ENCODE measurements at regions not wholly inside any gene's neighbourhood (a gene's known extent, or its start where the extent isn't known, plus 50 kb on each side); places are given as distances from the start of the nearest gene placed in this dataset.
A peak's percentile ranks its signal among the peaks of the same experiment; 100 is the strongest.
"Not testable (repeated sequence)": the region's sequence is repeated elsewhere in the genome, so short reads cannot be mapped to it uniquely, and the experiment has no call there.

DNA sequence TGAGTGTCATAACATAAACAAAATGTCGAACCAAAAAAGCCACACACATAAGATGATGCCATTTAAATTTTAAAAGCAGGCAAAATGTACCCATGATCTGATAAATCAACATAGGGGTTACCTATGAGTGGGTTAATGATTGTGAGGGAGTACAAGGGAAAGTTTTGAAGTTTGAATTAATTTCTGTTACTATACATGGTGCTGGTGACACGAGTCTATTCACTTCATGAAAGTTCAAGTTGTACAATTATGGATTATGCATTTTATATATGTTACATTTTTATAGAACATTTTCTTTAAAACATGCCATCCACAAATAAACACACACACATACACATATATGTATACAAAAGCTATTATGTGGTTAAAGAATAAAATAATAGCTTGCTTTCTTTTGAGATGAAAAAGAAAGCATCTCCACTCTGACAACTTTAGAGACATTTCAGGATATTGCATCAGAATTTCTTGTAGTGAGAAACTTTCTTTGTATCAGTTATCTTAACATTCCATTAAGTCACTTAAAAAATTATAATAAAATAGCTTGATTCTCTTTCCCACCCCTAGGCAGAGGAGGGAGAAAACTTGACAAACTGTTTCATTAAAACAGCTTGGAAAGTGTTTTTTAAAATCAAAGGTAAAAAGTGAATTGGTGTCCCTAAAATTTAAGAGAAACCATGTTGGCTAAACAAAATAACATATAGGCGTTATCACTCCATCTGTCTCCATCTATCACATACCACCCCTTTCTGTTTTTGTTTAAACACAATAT is 891.8 kb upstream of the NDST4 start:
- peak; percentile 52 for DNase-seq

GRCh38 chr4:116001291-116001690 is 887.9 kb upstream of the NDST4 start:
- DNase-seq: no peak

- no peak for DNase-seq
Measured at GRCh38 chr4:115986573-115986972, 873.2 kb upstream of the NDST4 start.

GRCh38 chr4:115975421-115976001 is 862.1 kb upstream of the NDST4 start:
- not testable (repeated sequence) for DNase-seq

- DNase-seq: no peak
Measured at GRCh38 chr4:115973768-115974167, 860.3 kb upstream of the NDST4 start.

- no peak for DNase-seq
Measured at GRCh38 chr4:115972967-115973366, 859.5 kb upstream of the NDST4 start.

DNA sequence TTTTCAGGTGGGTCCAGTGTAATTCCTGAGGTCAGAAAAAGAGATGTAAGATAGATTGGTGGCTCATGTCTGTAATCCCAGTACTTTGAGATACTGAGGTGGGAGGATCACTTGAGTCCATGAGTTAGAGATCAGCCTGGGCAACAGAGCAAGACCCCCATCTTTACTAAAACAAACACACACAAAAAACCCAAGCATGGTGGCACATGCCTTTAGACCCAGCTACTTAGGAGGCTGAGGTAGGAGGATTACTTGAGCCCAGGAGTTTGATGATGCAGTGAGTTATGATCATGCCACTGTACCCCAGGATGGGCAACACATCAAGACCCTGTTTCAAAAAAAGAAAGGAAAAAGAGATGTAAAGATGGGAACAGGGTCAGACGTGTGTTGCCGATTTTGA is 857.4 kb upstream of the NDST4 start:
- no peak for DNase-seq

DNA sequence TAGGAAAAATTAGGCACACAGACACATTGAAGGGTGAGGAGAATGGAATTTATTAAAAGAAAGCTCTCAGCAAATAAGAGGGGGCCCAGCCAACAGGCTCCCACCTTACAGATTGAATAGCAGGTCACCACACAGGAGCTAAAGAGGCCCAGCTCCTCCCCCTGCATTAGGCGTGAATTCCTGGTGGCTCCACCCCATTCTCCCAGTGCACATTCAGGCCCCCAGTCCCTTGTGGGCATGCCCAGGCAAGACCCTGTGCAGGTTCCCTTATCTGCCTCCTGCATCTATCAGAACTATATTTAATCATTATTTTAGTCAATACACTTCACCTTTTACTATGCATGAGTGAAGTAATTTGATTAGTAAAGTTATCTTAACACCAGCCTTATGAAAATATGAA is 856.3 kb upstream of the NDST4 start:
- no peak for DNase-seq

DNA sequence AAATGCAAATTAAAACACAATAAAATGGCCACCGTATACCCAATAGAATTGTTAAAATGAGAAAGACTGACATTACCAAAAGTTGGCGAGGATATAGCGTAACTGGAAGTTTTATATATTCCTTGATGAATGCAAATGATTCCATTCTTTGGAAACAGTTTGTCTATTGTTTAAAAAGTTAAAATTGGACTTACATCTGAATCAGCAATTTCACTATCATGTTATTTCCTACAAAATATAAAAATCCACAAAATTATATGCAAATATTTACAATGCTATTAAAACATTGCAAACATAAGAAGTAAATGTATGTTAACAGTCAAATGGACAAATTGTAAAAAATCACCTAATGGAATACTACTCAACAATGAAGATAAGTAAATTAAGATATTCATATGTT is 852.2 kb upstream of the NDST4 start:
- no peak for DNase-seq

GRCh38 chr4:115956054-115956796 is 842.8 kb upstream of the NDST4 start:
- DNase-seq: not testable (repeated sequence)

- no peak for DNase-seq
Measured at GRCh38 chr4:115950806-115951205, 837.4 kb upstream of the NDST4 start.

GRCh38 chr4:115949974-115950743 is 836.7 kb upstream of the NDST4 start:
- not testable (repeated sequence) for DNase-seq

GRCh38 chr4:115945026-115945425 is 831.6 kb upstream of the NDST4 start:
- DNase-seq: no peak

DNA sequence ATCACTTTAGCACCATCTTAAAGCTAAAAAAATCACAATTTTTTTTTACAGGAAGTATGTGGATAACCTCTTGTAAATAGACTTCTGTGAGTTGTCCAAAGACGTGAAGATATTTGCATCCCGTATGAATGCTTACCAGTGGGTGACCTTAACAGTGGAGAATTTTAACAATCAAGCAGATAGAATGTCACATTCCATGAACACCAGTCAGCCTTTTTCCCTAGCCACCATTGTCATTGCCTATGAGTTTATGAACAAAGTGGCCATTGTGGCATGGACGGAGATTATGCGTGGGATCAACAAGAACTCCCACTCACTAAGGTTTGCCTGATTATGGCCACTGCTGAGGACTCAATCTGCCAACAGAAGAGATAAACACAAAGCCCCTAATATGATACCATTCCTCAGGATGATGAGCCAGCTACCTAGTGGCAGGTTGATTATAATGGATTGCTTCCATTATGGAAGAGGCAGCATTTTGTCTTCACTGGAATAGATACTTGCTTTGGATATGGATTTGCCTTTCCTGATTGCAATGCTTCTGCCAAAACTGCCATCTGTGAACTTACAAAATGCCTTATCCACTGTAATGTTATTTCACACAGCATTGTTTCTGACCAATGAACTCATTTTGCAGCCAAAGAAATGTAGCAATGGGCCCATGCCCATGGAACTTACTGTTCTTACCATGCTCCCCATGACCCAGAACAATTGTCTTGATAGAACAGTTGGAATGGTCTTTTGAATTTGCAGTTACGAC is 830.9 kb upstream of the NDST4 start:
- DNase-seq: no peak

- DNase-seq: no peak
Measured at GRCh38 chr4:115938764-115939443, 825.5 kb upstream of the NDST4 start.

DNA sequence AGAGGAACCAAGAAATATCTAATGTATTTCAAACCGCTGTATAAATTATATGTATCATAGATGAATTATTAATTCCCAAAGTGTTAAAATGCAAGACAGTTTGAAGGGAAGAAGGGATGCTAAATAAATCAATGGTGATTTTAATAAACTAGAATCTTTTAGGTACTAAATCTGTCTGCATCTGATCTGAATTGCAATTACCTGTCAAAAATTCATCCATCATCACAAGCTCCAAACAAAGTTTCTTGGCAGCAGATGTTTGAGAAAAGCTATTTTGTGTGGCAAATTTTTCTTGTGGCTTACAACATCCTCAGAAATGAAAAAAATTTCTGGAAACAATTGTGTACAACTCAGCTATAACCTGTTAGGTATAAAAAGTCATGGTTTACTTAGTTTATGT is 816.0 kb upstream of the NDST4 start:
- no peak for DNase-seq

DNA sequence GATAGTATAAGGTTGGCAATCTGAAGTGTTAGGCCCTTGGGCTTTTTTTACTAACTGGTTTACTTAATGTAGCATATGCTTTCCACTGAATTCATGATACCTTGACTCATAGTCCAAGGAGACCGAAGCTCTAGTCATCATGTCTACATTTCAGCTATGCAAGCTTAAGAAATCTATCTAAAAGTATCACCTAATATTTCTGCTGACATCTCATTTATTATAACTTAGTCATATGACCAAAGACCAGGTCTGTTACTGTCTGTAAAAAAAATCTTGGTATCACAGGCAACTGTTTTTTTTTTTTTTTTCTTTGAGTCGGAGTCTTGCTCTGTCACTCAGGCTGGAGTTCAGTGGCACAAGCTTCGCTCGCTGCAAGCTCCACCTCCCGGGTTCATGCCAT is 814.0 kb upstream of the NDST4 start:
- no peak for DNase-seq

DNA sequence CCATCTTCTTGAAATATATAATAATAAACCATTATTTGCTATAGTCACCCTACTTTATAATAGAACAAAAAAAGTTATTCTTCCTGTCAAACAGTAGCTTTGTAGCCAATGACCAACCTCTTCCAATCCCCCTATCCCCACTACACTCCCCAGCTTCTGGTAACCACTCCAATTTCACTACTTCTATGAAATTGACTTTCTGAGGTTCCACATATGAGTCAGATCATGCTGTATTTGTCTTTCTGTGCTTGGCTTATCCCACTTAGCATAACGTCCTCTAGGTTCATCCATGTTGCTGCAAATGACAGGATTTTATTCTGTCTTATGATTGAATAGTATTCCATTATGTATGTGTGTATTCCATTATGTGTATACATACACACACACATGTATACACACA is 809.7 kb upstream of the NDST4 start:
- DNase-seq: no peak

- DNase-seq: no peak
Measured at GRCh38 chr4:115920637-115921036, 807.2 kb upstream of the NDST4 start.

DNA sequence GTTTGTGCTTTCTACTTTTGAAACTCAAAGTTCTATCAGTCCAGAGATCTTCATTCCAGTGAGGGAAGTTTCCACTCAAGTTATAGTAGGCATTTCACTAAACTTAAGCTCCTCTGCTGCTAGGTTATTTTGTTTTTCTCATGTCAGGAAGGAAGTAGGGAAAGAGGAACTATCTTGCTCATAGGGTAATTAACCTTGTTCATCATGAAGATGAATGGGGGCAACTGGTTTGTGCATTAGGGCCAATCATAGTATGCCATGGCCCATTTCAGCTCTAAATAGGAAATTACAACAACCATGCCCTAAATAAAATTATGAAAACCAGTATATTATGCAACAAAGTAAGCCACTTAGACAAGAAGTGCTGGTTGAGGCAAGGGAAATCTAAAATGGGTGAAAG is 804.7 kb upstream of the NDST4 start:
- DNase-seq: no peak

GRCh38 chr4:115906428-115906827 is 793.0 kb upstream of the NDST4 start:
- DNase-seq: no peak

DNA sequence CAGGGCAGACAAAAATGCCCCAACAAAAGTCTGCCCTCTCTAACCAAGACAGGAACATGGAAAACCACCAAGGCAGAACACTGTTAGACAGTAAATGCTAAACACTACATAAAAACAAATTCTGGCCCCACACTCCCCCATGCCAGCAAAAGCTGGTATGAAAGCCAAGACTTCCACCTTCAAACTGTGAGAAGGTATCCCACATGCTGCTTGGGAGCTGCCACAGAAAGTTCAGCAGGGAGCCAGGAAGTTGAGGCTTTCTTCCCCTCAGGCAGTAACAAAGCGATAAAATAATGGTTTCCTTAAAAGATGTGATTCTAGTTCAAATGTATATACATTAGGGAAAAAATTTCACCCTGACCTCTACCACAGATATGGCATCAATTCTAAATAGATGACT is 770.4 kb upstream of the NDST4 start:
- DNase-seq: no peak
